ENCODE measurements at regions not wholly inside any gene's neighbourhood (a gene's known extent, or its start where the extent isn't known, plus 50 kb on each side); places are given as distances from the start of the nearest gene placed in this dataset.

DNA sequence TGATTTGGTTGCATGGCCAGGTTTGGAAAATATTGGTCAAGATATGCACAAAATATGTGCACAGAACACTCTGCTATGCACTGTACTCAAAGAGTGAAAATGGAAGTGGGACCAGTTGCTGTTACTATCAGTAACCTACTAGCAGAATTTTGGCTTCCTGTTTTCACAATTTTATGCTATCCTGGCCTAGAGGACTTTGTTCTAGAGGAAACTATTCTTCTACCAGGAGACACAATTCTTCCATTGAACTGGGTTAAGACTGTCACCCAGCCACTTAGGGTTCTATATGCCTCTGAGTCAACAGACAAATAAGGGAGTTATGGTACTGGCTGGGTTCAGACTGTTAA is 431.4 kb upstream of the DCC start:
- POLR2A ChIA-PET, result no interaction called here
- CTCF ChIA-PET, result no interaction called here
- no peak for DNase-seq (ENCODE audit: low read depth)
- TF ChIP-seq, protein P1, sequence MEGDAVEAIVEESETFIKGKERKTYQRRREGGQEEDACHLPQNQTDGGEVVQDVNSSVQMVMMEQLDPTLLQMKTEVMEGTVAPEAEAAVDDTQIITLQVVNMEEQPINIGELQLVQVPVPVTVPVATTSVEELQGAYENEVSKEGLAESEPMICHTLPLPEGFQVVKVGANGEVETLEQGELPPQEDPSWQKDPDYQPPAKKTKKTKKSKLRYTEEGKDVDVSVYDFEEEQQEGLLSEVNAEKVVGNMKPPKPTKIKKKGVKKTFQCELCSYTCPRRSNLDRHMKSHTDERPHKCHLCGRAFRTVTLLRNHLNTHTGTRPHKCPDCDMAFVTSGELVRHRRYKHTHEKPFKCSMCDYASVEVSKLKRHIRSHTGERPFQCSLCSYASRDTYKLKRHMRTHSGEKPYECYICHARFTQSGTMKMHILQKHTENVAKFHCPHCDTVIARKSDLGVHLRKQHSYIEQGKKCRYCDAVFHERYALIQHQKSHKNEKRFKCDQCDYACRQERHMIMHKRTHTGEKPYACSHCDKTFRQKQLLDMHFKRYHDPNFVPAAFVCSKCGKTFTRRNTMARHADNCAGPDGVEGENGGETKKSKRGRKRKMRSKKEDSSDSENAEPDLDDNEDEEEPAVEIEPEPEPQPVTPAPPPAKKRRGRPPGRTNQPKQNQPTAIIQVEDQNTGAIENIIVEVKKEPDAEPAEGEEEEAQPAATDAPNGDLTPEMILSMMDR (IDR thresholded peaks at IDR 0.05; ENCODE audit: insufficient read depth, low read depth, low read length), result no peak
- Histone ChIP-seq H3K36me3 (ENCODE audit: control insufficient read depth, insufficient read depth, low read length) (no peaks in the 10 kb centered on the region), H3K4me3 (ENCODE audit: low read depth, low read length) (no peak overlapping the region), H3K27me3 (ENCODE audit: control insufficient read depth, insufficient read depth, low read length) (no peaks in the 10 kb centered on the region)

DNA sequence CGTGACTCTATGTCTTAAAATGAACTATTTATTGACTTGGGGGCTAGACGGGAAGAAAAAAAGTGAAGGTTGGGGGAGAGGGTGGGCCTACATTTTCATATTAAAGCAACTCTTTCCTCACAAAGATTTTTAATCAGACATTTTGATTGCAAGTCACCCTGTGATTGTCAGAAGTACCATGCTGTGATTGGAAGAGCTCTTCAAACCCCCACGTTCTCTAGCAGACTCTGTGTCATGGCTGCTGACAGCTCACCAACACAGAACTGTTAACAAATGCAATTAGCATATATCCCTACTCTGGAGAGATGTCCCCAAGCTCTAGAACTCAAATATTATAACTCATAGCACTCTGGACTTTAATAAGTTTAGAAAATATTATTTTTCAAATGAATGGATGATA is 428.4 kb upstream of the DCC start:
- no peak overlapping the region for H3K4me3 ChIP-seq (ENCODE audit: low read depth, low read length)
- DNase-seq (ENCODE audit: low read depth), result no peak
- no peaks in the 10 kb centered on the region for H3K36me3 ChIP-seq (ENCODE audit: control insufficient read depth, insufficient read depth, low read length)
- ChIA-PET CTCF (no interaction called here), POLR2A (no interaction called here)
- H3K27me3 ChIP-seq (ENCODE audit: control insufficient read depth, insufficient read depth, low read length), result no peaks in the 10 kb centered on the region
- TF ChIP-seq, protein P1 (IDR thresholded peaks at IDR 0.05; ENCODE audit: insufficient read depth, low read depth, low read length), result no peak

DNA sequence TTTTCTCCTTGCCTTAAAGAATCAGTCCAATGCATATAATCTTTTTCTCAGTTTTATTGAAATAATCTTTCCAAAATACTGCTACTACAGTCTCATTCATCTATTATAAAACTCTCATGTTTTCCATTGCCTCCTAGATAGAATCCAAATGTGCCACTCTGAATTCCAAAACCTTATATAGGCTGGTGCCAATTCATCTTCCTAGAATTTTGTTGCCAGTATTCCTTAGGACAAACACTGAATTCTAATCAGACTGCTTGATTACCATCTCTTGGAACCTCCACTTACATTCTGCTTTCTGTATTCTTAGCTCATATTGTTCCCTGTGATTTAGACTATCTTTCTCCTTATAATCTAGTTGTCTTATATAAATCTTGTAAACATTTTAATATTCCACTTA is 427.6 kb upstream of the DCC start:
- Histone ChIP-seq H3K27me3 (ENCODE audit: control insufficient read depth, insufficient read depth, low read length) (no peaks in the 10 kb centered on the region), H3K4me3 (ENCODE audit: low read depth, low read length) (no peak overlapping the region), H3K36me3 (ENCODE audit: control insufficient read depth, insufficient read depth, low read length) (no peaks in the 10 kb centered on the region)
- TF ChIP-seq, protein P1 (IDR thresholded peaks at IDR 0.05; ENCODE audit: insufficient read depth, low read depth, low read length), result no peak
- CTCF ChIA-PET, result no interaction called here
- POLR2A ChIA-PET, result no interaction called here
- no peak for DNase-seq (ENCODE audit: low read depth)

DNA sequence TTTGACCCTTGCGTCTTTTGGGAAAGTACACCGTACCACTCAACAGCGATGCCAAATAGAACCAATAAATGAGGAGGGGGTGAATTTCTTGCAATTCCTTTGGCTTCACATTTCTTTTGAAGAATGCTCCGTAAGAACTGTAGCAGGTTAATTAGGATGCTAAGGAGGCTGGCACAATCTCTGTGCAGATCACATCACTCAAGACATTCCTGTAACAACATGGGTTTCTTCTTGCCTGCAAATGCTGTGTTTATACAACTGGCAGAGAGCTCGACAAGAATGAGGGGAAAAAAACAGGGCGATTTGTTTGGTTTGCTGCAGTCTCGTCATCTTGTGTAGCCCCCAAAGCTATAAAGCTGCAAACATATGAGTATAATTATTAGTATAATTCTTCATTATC is 424.8 kb upstream of the DCC start:
- CTCF ChIA-PET, result interaction anchor here (0.7 kb wide), 1 partner anchor 560 kb away, joined by 3 read pairs; no protein-coding TSS in a partner anchor
- DNase-seq (ENCODE audit: low read depth), result no peak
- H3K36me3 ChIP-seq (ENCODE audit: control insufficient read depth, insufficient read depth, low read length), result no peaks in the 10 kb centered on the region
- H3K4me3 ChIP-seq (ENCODE audit: low read depth, low read length), result no peak overlapping the region
- TF ChIP-seq, protein P1 (IDR thresholded peaks at IDR 0.05; ENCODE audit: insufficient read depth, low read depth, low read length), result no peak
- POLR2A ChIA-PET, result no interaction called here
- H3K27me3 ChIP-seq (ENCODE audit: control insufficient read depth, insufficient read depth, low read length), result no peaks in the 10 kb centered on the region

DNA sequence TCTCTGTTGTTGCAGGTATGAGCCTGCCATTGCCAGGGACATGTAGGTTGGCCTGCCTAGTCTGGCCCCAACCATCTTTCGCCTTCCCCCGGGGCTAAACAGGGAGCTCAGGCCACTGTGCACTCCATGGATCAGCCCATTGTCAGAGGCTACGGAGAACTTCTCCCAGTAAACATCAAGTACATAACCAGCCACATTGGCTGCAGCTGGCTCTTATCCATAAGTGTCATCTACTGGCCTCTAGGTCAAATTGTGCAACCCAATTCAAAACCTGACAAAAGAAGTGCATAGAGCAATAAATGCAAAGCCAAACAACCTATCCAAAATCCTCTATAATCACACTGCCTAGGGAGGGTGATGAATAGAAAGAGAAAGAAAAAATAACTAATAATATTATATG is 418.1 kb upstream of the DCC start:
- Histone ChIP-seq H3K27me3 (ENCODE audit: control insufficient read depth, insufficient read depth, low read length) (no peaks in the 10 kb centered on the region), H3K36me3 (ENCODE audit: control insufficient read depth, insufficient read depth, low read length) (no peaks in the 10 kb centered on the region), H3K4me3 (ENCODE audit: low read depth, low read length) (no peak overlapping the region)
- TF ChIP-seq, protein P1 (IDR thresholded peaks at IDR 0.05; ENCODE audit: insufficient read depth, low read depth, low read length), result no peak
- POLR2A ChIA-PET, result no interaction called here
- CTCF ChIA-PET, result no interaction called here
- no peak for DNase-seq (ENCODE audit: low read depth)
